Peyer's patch (tissue), 4 donors: ENCODE measurements at regions not wholly inside any gene's neighbourhood (a gene's known extent, or its start where the extent isn't known, plus 50 kb on each side); places are given as distances from the start of the nearest gene placed in this dataset.
"Not testable (repeated sequence)": the region's sequence is repeated elsewhere in the genome, so short reads cannot be mapped to it uniquely, and the experiment has no call there.

Experiments used
- DNase-seq, 3 donors: peaks; one replicate each; pipeline ENCODE4 v3.0.0-alpha.2; 2017 to 2019
- H3K27ac ChIP-seq, 4 donors: fragments of 200-600 bp; sonication (generic); one replicate each; pipeline ENCODE4 v1.5.1; 2016 to 2019
- H3K27me3 ChIP-seq, 2 donors: fragments of 200-600 bp; sonication (generic); one replicate each; pipeline ENCODE4 v1.5.1; 2019
- H3K36me3 ChIP-seq, 3 donors: fragments of 200-600 bp; sonication (generic); one replicate each; pipeline ENCODE4 v1.5.1; 2016 to 2019
- H3K4me1 ChIP-seq, 4 donors: fragments of 200-600 bp; sonication (generic); one replicate each; pipeline ENCODE4 v1.5.1; 2016 to 2019
- H3K4me3 ChIP-seq, 4 donors: fragments of 200-600 bp; sonication (generic); 1 replicate in 3 of 4; 2 replicates in 1 of 4; pipeline ENCODE4 v1.5.1; 2016 to 2019; ENCODE audit warnings: mild to moderate bottlenecking in 1 of 4
- H3K9me3 ChIP-seq, 4 donors: fragments of 200-600 bp; sonication (generic); one replicate each; pipeline ENCODE4 v1.5.1; 2016 to 2019; ENCODE audit warnings: mild to moderate bottlenecking in 1 of 4
- POLR2A ChIP-seq, 2 donors: fragments of 450-650 bp; IDR thresholded peaks; one replicate each; pipeline ENCODE4 v1.5.1; 2017; ENCODE audit warnings: antibody characterized with exemption in 2 of 2, mild to moderate bottlenecking in 2 of 2, moderate library complexity in 2 of 2
- TF ChIP-seq, protein P1 (sequence below), 6 experiments: fragments of 450-650 bp in 4 of 6; fragments of 200-600 bp in 2 of 6; sonication (generic) in 1 of 6; IDR thresholded peaks; one replicate each; pipeline ENCODE4 v1.5.1; 2017 to 2019; ENCODE audit warnings: antibody characterized with exemption in 6 of 6, mild to moderate bottlenecking in 3 of 6, moderate library complexity in 1 of 6

DNA sequence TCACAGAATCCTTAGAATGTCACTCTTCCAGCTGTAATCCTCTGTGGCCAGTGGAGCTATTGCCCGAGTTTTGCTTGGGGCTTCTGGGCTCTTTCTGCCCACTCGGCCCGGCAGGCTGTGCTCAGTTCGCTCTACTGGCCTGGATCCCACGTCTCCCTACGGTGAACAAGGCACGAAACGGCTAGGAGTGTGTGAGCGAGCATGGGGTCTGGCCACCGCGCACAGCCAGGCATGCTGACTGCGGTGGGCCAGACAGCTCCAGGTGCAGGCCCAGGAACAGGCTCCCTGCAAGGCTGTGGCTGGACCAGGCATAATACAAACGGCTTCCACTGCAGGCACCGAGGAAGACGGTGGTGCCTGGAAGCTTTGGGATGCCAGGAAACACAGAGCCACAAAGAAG, 2035.5 kb upstream of the ACO1 start:
- Histone ChIP-seq H3K4me1 (no peaks in the 10 kb centered on the region), H3K27me3 (no peaks in the 10 kb centered on the region), H3K9me3 (no peaks in the 10 kb centered on the region), H3K36me3 (no peaks in the 10 kb centered on the region), H3K27ac (no peak overlapping the region), H3K4me3 (no peak overlapping the region)
- DNase-seq = no peak
- no peak for TF ChIP-seq POLR2A (IDR thresholded peaks at IDR 0.05)
- TF ChIP-seq, protein P1, sequence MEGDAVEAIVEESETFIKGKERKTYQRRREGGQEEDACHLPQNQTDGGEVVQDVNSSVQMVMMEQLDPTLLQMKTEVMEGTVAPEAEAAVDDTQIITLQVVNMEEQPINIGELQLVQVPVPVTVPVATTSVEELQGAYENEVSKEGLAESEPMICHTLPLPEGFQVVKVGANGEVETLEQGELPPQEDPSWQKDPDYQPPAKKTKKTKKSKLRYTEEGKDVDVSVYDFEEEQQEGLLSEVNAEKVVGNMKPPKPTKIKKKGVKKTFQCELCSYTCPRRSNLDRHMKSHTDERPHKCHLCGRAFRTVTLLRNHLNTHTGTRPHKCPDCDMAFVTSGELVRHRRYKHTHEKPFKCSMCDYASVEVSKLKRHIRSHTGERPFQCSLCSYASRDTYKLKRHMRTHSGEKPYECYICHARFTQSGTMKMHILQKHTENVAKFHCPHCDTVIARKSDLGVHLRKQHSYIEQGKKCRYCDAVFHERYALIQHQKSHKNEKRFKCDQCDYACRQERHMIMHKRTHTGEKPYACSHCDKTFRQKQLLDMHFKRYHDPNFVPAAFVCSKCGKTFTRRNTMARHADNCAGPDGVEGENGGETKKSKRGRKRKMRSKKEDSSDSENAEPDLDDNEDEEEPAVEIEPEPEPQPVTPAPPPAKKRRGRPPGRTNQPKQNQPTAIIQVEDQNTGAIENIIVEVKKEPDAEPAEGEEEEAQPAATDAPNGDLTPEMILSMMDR (IDR thresholded peaks at IDR 0.05) = no peak

DNA sequence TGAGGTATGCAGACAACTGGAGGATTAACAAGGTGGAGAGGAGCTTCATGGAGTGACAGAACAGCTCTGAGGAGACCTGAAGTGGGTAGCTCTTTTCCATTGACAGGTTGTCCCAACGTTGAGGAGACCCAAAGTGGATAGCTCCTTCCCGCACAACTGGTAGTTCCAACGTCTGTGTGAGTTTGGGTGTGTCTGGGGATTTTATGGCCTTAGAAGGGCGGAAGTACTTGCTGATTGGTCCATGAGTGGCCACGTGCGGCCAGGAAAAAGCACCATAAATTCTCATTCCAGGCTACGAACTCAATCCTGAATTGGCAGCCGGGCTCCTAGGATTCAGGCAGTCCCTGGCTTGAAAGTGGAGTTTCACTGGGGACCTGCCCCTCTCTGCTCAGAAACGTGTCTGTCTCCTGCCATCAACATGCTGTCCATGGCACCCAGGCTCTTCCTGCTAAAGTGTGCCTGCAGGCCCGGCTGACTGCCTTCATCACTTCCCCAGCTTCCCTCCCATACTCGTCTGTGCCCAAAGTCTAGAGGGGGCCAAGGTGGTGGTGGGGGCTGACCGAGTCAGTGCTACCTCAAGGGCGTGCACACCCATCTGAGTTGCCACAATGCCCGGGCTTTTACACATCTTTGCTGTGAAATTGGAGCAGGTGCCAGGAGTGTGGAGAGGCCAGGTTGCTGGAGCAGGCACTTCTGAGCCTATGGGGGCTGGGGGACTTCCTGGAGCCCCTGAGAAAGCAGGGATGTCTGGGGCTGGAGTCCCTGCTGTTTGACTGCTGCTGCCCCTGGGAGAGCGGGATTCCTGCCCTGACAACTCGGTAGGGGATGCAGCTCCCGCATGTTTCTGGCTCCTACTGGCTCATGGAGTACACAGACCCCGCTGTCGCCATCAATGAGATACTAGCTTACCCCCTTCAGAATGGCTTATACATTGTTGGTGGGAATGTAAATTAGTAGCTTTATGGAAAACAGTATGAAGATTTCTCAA, 2034.6 kb upstream of the ACO1 start:
- DNase-seq = no peak
- H3K27me3 ChIP-seq = no peaks in the 10 kb centered on the region
- no peak overlapping the region for H3K4me3 ChIP-seq
- no peak overlapping the region for H3K27ac ChIP-seq
- H3K36me3 ChIP-seq = no peaks in the 10 kb centered on the region
- H3K9me3 ChIP-seq = no peaks in the 10 kb centered on the region
- no peaks in the 10 kb centered on the region for H3K4me1 ChIP-seq
- TF ChIP-seq POLR2A (IDR thresholded peaks at IDR 0.05) = no peak
- TF ChIP-seq, protein P1 (IDR thresholded peaks at IDR 0.05) = no peak

DNA sequence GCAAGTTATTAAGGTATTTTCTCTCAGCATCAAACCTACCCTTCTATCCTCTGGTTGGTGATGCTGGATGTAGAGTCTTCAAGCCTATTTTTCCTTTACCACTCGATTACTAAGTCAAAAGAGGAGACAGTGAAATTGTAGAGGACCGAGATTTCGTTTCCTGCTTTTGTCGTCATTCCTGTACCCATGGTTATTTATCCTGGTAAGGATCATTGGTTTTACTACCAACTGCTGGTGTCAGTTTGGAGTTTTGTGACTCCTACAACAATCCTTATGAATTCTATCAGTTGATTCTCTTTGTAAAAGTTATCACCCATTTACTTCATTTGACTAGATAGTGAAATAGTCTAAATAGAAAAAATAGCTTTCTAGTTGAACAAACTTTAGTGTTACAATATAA, 2028.2 kb upstream of the ACO1 start:
- H3K4me3 ChIP-seq = no peak overlapping the region
- H3K9me3 ChIP-seq = no peaks in the 10 kb centered on the region
- TF ChIP-seq, protein P1 (IDR thresholded peaks at IDR 0.05) = no peak
- TF ChIP-seq POLR2A (IDR thresholded peaks at IDR 0.05) = no peak
- H3K27ac ChIP-seq = no peak overlapping the region
- no peaks in the 10 kb centered on the region for H3K36me3 ChIP-seq
- DNase-seq = no peak
- no peaks in the 10 kb centered on the region for H3K4me1 ChIP-seq
- H3K27me3 ChIP-seq = no peaks in the 10 kb centered on the region

DNA sequence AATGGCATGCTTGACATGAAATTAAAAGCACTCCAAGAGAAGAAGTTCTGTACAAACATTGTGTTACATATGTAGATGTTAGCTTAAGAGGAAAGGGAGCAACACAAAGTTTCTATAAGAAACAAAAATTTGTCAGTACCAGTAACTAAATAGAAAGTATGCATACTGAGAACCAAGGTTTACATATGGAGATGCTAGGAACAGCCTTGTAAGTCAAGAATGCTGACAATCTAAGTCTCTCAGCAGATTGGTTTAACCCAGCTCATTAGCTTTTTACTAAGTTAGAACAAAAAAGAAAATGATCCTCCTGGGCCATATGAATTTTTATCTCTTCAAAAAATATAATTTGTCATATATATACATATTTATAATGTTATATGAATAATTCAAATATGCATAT, 2022.1 kb upstream of the ACO1 start:
- H3K27ac ChIP-seq = no peak overlapping the region
- no peaks in the 10 kb centered on the region for H3K36me3 ChIP-seq
- no peak for TF ChIP-seq POLR2A (IDR thresholded peaks at IDR 0.05)
- TF ChIP-seq, protein P1 (IDR thresholded peaks at IDR 0.05) = no peak
- H3K4me3 ChIP-seq = no peak overlapping the region
- no peak for DNase-seq
- no peaks in the 10 kb centered on the region for H3K4me1 ChIP-seq
- H3K27me3 ChIP-seq = no peaks in the 10 kb centered on the region
- H3K9me3 ChIP-seq = no peaks in the 10 kb centered on the region

DNA sequence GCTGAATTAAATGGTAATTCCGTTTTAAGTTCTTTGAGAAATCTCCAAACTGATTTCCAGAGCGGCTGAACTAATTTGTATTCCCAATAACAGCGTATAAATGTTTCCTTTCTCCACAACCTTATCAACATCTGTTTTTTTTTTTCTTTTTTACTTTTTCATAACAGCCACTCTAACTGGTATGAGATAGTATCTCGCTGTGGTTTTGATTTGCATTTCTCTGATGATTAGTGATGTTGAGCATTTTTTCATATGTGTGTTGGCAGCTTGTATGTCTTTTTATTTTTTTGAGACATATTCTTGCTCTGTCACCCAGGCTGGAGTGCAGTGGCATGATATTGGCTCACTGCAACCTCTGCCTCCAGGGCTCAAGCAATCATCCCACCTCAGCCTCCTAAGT, 2018.3 kb upstream of the ACO1 start:
- H3K27ac ChIP-seq, H3K4me1 ChIP-seq, H3K36me3 ChIP-seq, H3K27me3 ChIP-seq, DNase-seq, H3K9me3 ChIP-seq, H3K4me3 ChIP-seq: not testable (repeated sequence)

DNA sequence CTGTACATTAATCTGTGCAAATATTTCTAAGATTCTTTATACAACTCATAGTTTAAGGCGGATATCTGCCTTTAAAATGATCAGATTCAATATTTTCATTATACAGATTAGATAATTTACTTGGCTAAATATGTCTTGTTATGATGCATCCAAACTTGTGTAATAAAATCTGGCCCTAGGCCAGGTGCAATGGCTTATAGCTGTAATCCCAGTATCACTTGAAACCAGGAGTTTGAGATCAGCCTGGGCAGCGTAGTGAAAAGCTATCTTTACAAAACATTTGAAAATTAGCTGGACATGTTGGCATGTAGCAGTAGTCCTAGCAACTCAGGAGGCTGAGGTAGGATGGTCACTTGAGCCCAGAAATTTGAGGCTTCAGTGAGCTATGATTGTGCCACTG, 2002.2 kb upstream of the ACO1 start:
- Histone ChIP-seq H3K4me3 (no peak overlapping the region), H3K36me3 (no peaks in the 10 kb centered on the region), H3K27me3 (no peaks in the 10 kb centered on the region), H3K27ac (no peak overlapping the region), H3K4me1 (no peaks in the 10 kb centered on the region), H3K9me3 (no peaks in the 10 kb centered on the region)
- TF ChIP-seq, protein P1 (IDR thresholded peaks at IDR 0.05) = no peak
- no peak for TF ChIP-seq POLR2A (IDR thresholded peaks at IDR 0.05)
- no peak for DNase-seq
